Mesenteric fat pad (tissue), 1 donor: ENCODE measurements at regions not wholly inside any gene's neighbourhood (a gene's known extent, or its start where the extent isn't known, plus 50 kb on each side); places are given as distances from the start of the nearest gene placed in this dataset. TPM values are rescaled to one million over a fixed set of nuclear protein-coding genes. Genes with fewer than 3 reads are reported as not detected.

ENCODE experiments used
- microRNA-seq: library from miRNA; unstranded; fragments of <30 nt; microRNA quantifications from one replicate; pipeline ENCODE4 v1.2.0, GENCODE V29; 2020; ENCODE audit warnings: borderline number of aligned reads
- donor health status: DM: yes; HTN: yes; CAD: no.

Small RNA genes in the stretch of these regions (microRNA-seq; reads per million reads assigned to microRNA genes)
- not detected for gene MIR8065
